ENCODE measurements at regions not wholly inside any gene's neighbourhood (a gene's known extent, or its start where the extent isn't known, plus 50 kb on each side); places are given as distances from the start of the nearest gene placed in this dataset.

- TF ChIP-seq POLR2A (IDR thresholded peaks at IDR 0.05) = no peak
- TF ChIP-seq, protein P1, sequence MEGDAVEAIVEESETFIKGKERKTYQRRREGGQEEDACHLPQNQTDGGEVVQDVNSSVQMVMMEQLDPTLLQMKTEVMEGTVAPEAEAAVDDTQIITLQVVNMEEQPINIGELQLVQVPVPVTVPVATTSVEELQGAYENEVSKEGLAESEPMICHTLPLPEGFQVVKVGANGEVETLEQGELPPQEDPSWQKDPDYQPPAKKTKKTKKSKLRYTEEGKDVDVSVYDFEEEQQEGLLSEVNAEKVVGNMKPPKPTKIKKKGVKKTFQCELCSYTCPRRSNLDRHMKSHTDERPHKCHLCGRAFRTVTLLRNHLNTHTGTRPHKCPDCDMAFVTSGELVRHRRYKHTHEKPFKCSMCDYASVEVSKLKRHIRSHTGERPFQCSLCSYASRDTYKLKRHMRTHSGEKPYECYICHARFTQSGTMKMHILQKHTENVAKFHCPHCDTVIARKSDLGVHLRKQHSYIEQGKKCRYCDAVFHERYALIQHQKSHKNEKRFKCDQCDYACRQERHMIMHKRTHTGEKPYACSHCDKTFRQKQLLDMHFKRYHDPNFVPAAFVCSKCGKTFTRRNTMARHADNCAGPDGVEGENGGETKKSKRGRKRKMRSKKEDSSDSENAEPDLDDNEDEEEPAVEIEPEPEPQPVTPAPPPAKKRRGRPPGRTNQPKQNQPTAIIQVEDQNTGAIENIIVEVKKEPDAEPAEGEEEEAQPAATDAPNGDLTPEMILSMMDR (IDR thresholded peaks at IDR 0.05) = no peak
- no peak overlapping the region for H3K4me3 ChIP-seq
- ATAC-seq = peak; percentile 26 to 79 (median 74)
- WGBS, 4 donors = 24 to 35% (median 35%) methylated on average over 2 of the region's 2 CpGs
- H3K4me1 ChIP-seq = peaks cover 0 to 23% (median 4%) of the 10 kb centered on the region in 12 donors
- H3K36me3 ChIP-seq = no peaks in the 10 kb centered on the region
- no peaks in the 10 kb centered on the region for H3K9me3 ChIP-seq
- H3K27me3 ChIP-seq = peaks cover 0 to 3% (median 0%) of the 10 kb centered on the region in 9 donors
- peak overlapping the region; percentile 43 to 82 (median 78) for H3K27ac ChIP-seq
- intact Hi-C loops (cut with DNase I) = no loop called here
- no peak for DNase-seq
Measured at GRCh38 chr4:152089584-152089983, 328.8 kb upstream of the GATB start.

DNA sequence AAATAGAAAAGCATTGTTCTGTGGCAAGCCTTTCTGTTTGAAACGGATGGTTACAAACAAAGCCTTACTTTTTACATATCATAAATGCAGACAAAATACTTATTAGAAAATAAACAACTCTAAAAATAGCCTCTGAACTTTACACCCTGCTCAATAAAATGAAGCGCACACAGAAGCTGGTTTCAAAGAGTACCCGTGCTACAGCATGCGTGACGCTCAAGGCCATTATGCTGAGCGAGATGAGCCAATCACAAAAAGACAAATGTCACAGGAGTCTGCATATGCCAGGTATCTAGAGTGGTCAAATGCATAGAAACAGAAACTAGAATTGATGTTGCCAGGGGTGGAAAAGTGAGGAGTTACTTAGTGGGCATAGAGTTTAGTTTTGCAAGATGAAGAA, 326.5 kb upstream of the GATB start:
- ATAC-seq (no peak), DNase-seq (no peak)
- Histone ChIP-seq H3K4me1 (peaks cover 0 to 23% (median 4%) of the 10 kb centered on the region in 12 donors), H3K9me3 (no peaks in the 10 kb centered on the region), H3K4me3 (no peak overlapping the region), H3K36me3 (no peaks in the 10 kb centered on the region), H3K27me3 (peaks cover 0 to 3% (median 0%) of the 10 kb centered on the region in 9 donors), H3K27ac (no peak overlapping the region)
- 93 to 98% (median 95%) methylated on average over 6 of the region's 6 CpGs for WGBS, 4 donors
- TF ChIP-seq, protein P1 (IDR thresholded peaks at IDR 0.05) = no peak
- no peak for TF ChIP-seq POLR2A (IDR thresholded peaks at IDR 0.05)
- intact Hi-C loops (cut with DNase I) = no loop called here

- 41 to 75% (median 60%) methylated on average over 1 of the region's 1 CpG for WGBS, 4 donors
- intact Hi-C loops (cut with DNase I) = no loop called here
- H3K27me3 ChIP-seq = peaks cover 0 to 3% (median 0%) of the 10 kb centered on the region in 9 donors
- H3K4me3 ChIP-seq = no peak overlapping the region
- no peak for TF ChIP-seq POLR2A (IDR thresholded peaks at IDR 0.05)
- TF ChIP-seq, protein P1 (IDR thresholded peaks at IDR 0.05) = no peak
- no peaks in the 10 kb centered on the region for H3K36me3 ChIP-seq
- H3K4me1 ChIP-seq = peaks cover 0 to 14% (median 0%) of the 10 kb centered on the region in 12 donors
- no peaks in the 10 kb centered on the region for H3K9me3 ChIP-seq
- no peak overlapping the region for H3K27ac ChIP-seq
- DNase-seq (no peak), ATAC-seq (no peak)
Measured at GRCh38 chr4:152085657-152086056, 324.9 kb upstream of the GATB start.

DNA sequence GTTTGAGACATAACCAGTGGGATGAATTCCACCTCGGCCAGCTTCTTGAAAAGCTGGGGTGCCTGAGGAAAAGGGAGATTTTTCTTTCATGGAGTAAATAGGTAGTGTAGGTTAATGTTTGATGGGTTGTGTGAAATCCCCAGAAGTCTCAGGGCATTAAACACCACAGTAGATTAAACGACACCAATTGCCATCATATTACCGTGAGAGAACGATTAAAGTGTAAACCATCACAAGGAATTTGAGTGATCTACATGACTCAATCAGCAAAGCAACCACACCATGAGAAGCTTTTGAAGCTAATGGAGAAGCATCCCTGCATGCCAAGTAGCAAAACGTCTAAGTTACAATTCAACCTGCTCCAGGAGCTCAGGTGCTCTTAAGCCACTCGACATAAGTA, 322.5 kb upstream of the GATB start:
- Histone ChIP-seq H3K4me1 (no peaks in the 10 kb centered on the region), H3K27me3 (peaks cover 0 to 3% (median 0%) of the 10 kb centered on the region in 9 donors), H3K27ac (no peak overlapping the region), H3K4me3 (no peak overlapping the region), H3K36me3 (no peaks in the 10 kb centered on the region), H3K9me3 (no peaks in the 10 kb centered on the region)
- TF ChIP-seq POLR2A (IDR thresholded peaks at IDR 0.05) = no peak
- TF ChIP-seq, protein P1 (IDR thresholded peaks at IDR 0.05) = no peak
- intact Hi-C loops (cut with DNase I) = no loop called here
- no peak for DNase-seq
- ATAC-seq = no peak
- WGBS, 4 donors = 86 to 94% (median 89%) methylated on average over 6 of the region's 6 CpGs
